ENCODE measurements at regions not wholly inside any gene's neighbourhood (a gene's known extent, or its start where the extent isn't known, plus 50 kb on each side); places are given as distances from the start of the nearest gene placed in this dataset.

DNA sequence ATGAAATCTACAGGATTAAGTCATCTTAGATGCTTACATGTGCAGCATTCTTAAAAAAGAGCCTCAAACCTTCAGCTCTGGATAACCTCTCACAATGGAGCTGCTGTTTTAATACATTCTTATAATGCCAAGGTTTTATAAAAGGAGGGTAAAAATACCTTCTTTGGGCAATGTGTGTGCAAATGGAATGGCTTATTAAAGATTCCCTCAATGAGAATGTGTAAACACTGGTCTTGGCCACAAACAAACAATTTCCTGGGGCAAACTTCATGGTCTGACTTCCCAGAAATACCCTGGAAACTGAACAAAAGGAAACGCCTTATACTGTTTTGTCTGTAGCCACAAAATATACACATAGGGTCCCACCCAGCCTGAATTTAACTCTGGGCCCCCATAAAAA, 148.6 kb upstream of the INTU start:
- TF ChIP-seq, protein P1, sequence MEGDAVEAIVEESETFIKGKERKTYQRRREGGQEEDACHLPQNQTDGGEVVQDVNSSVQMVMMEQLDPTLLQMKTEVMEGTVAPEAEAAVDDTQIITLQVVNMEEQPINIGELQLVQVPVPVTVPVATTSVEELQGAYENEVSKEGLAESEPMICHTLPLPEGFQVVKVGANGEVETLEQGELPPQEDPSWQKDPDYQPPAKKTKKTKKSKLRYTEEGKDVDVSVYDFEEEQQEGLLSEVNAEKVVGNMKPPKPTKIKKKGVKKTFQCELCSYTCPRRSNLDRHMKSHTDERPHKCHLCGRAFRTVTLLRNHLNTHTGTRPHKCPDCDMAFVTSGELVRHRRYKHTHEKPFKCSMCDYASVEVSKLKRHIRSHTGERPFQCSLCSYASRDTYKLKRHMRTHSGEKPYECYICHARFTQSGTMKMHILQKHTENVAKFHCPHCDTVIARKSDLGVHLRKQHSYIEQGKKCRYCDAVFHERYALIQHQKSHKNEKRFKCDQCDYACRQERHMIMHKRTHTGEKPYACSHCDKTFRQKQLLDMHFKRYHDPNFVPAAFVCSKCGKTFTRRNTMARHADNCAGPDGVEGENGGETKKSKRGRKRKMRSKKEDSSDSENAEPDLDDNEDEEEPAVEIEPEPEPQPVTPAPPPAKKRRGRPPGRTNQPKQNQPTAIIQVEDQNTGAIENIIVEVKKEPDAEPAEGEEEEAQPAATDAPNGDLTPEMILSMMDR (IDR thresholded peaks at IDR 0.05; ENCODE audit: insufficient read depth, low read depth, low read length) = no peak
- no peak for TF ChIP-seq EZH2 (IDR thresholded peaks at IDR 0.05; ENCODE audit: insufficient read depth, low read length)
